GM12865 (cell line): ENCODE measurements at regions not wholly inside any gene's neighbourhood (a gene's known extent, or its start where the extent isn't known, plus 50 kb on each side); places are given as distances from the start of the nearest gene placed in this dataset.
A peak's percentile ranks its signal among the peaks of the same experiment; 100 is the strongest.
"Not testable (repeated sequence)": the region's sequence is repeated elsewhere in the genome, so short reads cannot be mapped to it uniquely, and the experiment has no call there.

Experiments used
- DNase-seq: peaks from one replicate; pipeline ENCODE4 v3.0.0; 2010; ENCODE audit warnings: low read depth
- H3K4me3 ChIP-seq: 2 replicates; pipeline ENCODE4 v1.5.1; 2011; ENCODE audit warnings: mild to moderate bottlenecking, low read depth, low read length, control low read depth
- TF ChIP-seq, protein P1 (sequence below): IDR thresholded peaks from 2 replicates; pipeline ENCODE4 v1.5.1; 2011; ENCODE audit warnings: low read length, control low read depth, low read depth, inconsistent platforms; ENCODE audit not compliant: insufficient read depth; ENCODE audit errors: missing control alignments

DNA sequence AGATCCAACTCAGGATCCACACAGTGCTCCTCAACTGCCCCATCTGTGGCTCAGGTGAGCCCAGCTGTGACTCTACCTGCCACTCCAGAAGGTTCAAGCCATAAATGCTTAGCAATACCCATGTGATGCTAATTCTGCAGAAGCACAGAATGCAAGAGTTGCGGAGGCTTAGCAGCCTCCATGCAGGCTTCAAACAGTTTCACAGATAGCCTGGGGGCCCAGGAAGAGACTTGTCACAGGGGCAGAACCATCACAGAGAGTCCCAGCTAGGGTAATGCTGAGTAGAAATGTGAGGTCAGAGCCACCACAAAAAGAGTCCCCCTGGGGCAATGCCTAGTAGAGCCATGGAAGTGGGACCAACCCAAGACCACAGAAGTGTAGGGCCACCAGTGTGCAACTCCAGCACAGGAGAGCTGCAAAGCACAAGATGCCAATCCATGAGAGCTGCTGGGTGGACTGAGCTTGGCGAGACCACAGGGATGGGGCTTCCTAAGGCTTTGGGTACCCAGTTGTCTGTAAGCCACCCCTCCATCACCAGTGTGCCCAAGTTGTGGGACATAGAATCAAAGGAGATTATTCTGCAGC lies 283.9 kb downstream of the UBE3D start:
- H3K4me3 ChIP-seq: no peak overlapping the region
- TF ChIP-seq, protein P1, sequence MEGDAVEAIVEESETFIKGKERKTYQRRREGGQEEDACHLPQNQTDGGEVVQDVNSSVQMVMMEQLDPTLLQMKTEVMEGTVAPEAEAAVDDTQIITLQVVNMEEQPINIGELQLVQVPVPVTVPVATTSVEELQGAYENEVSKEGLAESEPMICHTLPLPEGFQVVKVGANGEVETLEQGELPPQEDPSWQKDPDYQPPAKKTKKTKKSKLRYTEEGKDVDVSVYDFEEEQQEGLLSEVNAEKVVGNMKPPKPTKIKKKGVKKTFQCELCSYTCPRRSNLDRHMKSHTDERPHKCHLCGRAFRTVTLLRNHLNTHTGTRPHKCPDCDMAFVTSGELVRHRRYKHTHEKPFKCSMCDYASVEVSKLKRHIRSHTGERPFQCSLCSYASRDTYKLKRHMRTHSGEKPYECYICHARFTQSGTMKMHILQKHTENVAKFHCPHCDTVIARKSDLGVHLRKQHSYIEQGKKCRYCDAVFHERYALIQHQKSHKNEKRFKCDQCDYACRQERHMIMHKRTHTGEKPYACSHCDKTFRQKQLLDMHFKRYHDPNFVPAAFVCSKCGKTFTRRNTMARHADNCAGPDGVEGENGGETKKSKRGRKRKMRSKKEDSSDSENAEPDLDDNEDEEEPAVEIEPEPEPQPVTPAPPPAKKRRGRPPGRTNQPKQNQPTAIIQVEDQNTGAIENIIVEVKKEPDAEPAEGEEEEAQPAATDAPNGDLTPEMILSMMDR: no peak
- no peak for DNase-seq

DNA sequence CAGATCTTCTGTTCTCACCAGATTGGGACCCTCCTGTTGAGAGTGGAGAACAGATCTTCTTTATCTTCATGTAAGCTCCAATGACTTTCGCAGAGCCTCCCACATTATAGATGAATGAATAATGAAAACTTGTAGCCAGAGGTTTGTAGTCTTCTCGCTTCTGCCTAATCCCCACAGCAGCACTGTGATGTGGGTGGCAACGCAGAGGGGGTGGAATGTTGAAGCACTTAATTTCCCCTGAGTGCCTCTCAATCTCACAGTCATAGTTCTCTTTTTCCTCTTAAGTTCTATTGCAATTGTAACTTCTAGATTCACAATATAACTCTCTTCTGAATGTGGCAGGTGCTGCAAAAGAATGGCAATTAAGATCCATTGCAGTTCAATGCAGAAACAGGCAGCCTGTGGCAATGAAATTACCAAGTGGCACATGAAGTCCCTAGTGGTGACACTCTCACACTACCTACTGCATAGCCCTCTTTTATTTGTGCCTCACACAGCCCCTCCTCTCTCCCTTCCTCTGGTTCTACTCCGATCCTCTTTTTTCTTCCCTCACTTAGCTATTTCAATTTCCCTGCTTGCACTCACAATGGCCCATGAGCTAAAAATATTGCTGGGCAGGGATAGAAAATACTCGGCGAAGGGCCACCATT lies 281.9 kb downstream of the UBE3D start:
- peak; percentile 28 for DNase-seq

DNA sequence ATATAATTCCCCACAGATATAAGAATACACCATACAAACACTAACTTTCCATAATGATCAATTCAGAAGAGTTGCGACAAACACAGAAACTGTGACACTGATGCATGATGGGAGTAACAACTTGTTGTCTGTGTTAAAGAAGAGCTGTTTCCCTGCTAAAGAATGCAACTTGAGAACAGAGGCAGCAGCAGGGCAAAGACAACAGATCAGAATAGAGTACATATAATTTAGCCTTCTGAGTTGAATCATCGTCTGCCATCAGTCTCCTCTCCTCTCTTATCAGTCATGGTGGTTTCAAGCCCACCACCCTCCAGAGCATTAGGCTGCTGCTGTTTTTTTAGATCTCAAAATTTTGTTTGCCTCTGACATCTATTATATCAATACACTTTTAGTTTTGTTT lies 280.4 kb downstream of the UBE3D start:
- H3K4me3 ChIP-seq: no peak overlapping the region
- DNase-seq: no peak
- TF ChIP-seq, protein P1: no peak

More for the DNA sequence above, 281.9 kb downstream of the UBE3D start:
- no peak overlapping the region for H3K4me3 ChIP-seq
- TF ChIP-seq, protein P1: peak; percentile 41

DNA sequence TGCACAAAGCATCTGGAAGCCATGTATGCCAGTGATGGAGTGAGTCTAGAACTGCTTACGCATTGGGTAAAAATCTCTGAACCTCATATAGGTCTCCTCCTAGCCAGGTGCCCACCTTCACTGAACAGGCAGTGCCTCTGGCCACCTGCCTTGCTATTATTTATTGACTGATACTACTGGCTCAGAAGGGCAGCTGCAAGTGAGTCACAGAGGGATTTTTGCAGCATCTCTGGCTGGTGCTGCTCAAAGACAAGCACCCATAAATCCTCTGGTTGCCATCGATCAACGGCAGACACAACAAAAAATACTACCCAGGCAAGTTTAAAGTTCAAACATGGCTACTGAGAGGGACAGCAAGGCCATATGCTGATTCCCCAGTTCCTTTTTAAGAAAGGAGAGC lies 279.4 kb downstream of the UBE3D start:
- TF ChIP-seq, protein P1: no peak
- no peak overlapping the region for H3K4me3 ChIP-seq
- no peak for DNase-seq

DNA sequence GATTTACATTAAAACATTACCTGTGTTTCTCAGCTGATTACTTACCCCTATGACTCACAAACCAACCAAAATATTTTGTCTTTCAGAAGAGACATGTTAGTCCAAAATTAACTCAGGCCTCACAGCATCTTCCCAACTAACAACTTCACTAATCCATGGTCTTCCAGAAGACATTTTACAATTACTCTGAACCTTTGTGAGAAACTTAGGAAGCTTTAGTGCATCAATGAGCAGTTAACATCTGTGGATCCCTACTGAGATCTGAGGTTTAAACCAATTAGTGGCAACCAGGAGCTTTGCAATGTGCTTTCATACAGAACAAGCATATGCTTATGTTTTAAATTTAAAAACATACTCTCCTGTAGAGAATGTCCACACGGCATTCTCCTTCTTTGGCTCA lies 269.7 kb downstream of the UBE3D start:
- DNase-seq: no peak
- TF ChIP-seq, protein P1: no peak

DNA sequence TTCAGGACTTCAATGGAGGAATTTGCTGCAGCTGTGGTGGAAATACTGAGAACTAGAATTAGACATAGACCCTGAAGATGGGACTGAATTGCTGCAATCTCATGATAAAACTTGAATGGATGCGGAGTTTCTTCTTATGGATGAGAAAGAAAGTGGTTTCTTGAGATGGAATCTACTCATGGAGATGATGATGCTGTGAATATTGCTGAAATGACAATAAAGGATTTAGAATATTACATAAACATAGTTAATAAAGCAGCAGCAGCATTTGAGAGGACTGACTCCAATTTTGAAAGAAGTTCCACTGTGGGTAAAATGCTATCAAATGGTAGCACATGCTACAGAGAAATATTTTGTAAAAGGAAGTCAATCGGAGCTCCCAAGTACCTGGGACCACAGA lies 264.6 kb downstream of the UBE3D start:
- TF ChIP-seq, protein P1: no peak
- no peak for DNase-seq
- no peak overlapping the region for H3K4me3 ChIP-seq

More for the DNA sequence above, 269.7 kb downstream of the UBE3D start:
- H3K4me3 ChIP-seq: no peak overlapping the region

DNA sequence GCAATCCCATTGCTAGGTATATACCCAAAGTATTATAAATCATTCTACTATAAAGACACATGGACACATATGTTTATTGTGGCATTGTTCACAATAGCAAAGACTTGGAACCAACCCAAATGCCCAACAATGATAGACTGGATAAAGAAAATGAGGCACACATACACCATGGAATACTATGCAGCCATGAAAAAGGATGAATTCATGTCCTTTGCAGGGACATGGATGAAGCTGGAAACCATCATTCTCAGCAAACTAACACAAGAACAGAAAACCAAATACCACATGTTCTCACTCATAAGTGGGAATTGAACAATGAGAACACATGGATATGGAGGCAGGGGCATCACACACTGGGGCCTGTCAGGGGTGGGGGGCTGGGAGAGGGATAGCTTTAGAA lies 249.4 kb downstream of the UBE3D start:
- not testable (repeated sequence) for DNase-seq, H3K4me3 ChIP-seq
